ENCODE measurements at regions not wholly inside any gene's neighbourhood (a gene's known extent, or its start where the extent isn't known, plus 50 kb on each side); places are given as distances from the start of the nearest gene placed in this dataset.

DNA sequence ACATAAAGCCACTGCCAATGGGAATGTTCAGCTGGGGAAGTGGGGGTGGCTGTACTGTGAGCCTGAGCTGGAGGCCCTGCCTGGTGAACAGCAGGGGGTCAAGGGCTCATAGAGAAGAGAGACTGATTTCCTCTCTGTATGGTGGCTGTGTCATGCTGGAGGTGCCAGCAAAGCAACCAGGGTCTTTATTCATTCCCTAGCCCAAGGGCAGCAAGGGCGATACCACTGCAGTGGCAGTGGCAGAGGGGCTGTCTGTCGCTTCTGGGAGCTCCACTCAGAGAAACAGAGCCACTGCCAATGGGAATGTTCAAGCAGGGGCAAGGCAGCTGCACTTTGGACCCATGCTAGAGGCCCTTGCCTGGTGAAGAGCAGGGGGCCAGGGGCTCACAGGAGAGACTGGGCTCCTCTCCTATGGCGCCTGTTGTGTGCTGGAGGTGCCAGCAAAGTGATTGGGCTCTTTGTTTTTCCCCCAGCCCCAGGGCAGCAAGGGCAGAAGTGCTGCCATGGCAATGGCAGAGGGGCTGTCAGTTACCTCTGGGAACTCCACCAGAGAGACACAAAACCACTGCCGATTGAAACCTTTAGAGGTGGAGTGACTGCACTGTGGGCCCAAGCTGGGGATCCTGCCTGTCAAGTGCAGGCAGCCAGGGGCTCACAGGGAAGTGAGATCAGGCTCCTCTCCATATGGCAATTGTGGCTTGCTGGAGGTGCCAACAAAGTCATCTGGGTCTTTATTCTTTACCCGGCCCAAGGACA lies 545.1 kb downstream of the SH2D4B start:
- H3K27ac ChIP-seq = no peak overlapping the region
- H2AFZ ChIP-seq = no peak overlapping the region
- BruUV-seq (replicated peaks) = no TSS peak
- ChIA-PET CTCF (no interaction called here), POLR2A (ENCODE audit: unreplicated experiment) (no interaction called here)
- H3K36me3 ChIP-seq (ENCODE audit: low read depth) = no peaks in the 10 kb centered on the region
- intact Hi-C loops (cut with micrococcal nuclease; ENCODE audit: unreplicated experiment) = no loop called here
- H3K4me2 ChIP-seq = no peak overlapping the region
- TF ChIP-seq EZH2 (IDR thresholded peaks at IDR 0.05; ENCODE audit: low read depth) = no peak
- TF ChIP-seq, protein P1, sequence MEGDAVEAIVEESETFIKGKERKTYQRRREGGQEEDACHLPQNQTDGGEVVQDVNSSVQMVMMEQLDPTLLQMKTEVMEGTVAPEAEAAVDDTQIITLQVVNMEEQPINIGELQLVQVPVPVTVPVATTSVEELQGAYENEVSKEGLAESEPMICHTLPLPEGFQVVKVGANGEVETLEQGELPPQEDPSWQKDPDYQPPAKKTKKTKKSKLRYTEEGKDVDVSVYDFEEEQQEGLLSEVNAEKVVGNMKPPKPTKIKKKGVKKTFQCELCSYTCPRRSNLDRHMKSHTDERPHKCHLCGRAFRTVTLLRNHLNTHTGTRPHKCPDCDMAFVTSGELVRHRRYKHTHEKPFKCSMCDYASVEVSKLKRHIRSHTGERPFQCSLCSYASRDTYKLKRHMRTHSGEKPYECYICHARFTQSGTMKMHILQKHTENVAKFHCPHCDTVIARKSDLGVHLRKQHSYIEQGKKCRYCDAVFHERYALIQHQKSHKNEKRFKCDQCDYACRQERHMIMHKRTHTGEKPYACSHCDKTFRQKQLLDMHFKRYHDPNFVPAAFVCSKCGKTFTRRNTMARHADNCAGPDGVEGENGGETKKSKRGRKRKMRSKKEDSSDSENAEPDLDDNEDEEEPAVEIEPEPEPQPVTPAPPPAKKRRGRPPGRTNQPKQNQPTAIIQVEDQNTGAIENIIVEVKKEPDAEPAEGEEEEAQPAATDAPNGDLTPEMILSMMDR (conservative IDR thresholded peaks at IDR 0.05) = no peak
- H4K20me1 ChIP-seq (ENCODE audit: insufficient read depth) = no peaks in the 10 kb centered on the region
- H3K27me3 ChIP-seq (ENCODE audit: insufficient read depth, low read depth) = no peaks in the 10 kb centered on the region
- DNase-seq = no peak
- H3K4me1 ChIP-seq (replicated peaks; ENCODE audit: insufficient read depth) = no peaks in the 10 kb centered on the region
- no peaks in the 10 kb centered on the region for H3K9me3 ChIP-seq (ENCODE audit: insufficient read depth, low read depth)
- no peaks in the 10 kb centered on the region for H3K79me2 ChIP-seq (ENCODE audit: low read depth)
- no peaks in the 10 kb centered on the region for H3F3A ChIP-seq (ENCODE audit: insufficient read depth, low read depth)
- no peaks in the 10 kb centered on the region for H3K9me2 ChIP-seq (ENCODE audit: insufficient read depth)
- no peak overlapping the region for H3K4me3 ChIP-seq

DNA sequence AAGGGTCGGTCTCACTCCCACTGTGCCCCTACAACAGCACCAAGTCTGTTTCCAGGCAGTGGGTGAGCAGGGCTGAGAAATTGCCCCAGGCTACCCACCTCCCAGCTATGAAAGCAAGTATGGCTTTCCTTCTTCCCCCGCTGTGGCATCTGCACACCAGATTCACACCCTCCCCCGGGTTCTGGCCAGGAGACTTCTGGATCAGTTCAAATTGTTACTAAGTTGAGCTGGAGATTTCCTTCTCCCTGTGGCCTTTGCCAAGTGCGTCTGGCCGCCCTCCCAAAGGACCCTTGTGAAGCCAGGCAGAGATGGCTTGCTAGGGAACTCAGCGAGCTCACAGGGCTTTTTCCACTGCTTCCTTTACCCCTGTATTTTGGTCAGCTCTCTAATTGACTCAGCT lies 555.4 kb downstream of the SH2D4B start:
- ChIA-PET CTCF (no interaction called here), POLR2A (ENCODE audit: unreplicated experiment) (no interaction called here)
- intact Hi-C loops (cut with micrococcal nuclease; ENCODE audit: unreplicated experiment) = no loop called here
- Histone ChIP-seq H3K79me2 (ENCODE audit: low read depth) (no peaks in the 10 kb centered on the region), H4K20me1 (ENCODE audit: insufficient read depth) (no peaks in the 10 kb centered on the region), H3K27ac (no peak overlapping the region), H3K27me3 (ENCODE audit: insufficient read depth, low read depth) (no peaks in the 10 kb centered on the region), H3K4me1 (replicated peaks; ENCODE audit: insufficient read depth) (no peaks in the 10 kb centered on the region), H3K9me2 (ENCODE audit: insufficient read depth) (no peaks in the 10 kb centered on the region), H3F3A (ENCODE audit: insufficient read depth, low read depth) (no peaks in the 10 kb centered on the region), H3K9me3 (ENCODE audit: insufficient read depth, low read depth) (no peaks in the 10 kb centered on the region), H2AFZ (no peak overlapping the region), H3K4me2 (no peak overlapping the region), H3K36me3 (ENCODE audit: low read depth) (no peaks in the 10 kb centered on the region), H3K4me3 (no peak overlapping the region)
- TF ChIP-seq, protein P1 (conservative IDR thresholded peaks at IDR 0.05) = no peak
- TF ChIP-seq EZH2 (IDR thresholded peaks at IDR 0.05; ENCODE audit: low read depth) = no peak
- no peak for DNase-seq
- BruUV-seq (replicated peaks) = no TSS peak

DNA sequence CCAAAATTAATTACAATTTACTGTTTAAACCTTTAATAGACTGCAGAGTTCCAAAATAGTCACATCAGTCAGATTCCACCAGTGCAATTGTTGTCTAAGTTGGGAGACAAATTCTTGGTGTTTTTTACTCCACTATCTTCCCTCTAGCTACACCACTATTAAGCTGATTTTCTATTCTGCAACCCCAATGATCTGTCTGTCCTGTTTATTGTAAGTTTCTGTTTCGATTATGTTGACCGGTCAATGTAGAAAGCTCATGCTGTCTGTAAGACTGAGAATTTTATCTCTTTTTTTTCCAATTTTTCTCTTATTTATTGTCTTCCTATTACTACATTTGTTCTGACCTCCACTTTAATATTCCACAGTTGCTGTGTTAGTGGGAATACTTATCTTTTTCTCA lies 557.5 kb downstream of the SH2D4B start:
- CTCF ChIA-PET = no interaction called here
- no peak overlapping the region for H3K4me3 ChIP-seq
- no peaks in the 10 kb centered on the region for H3K79me2 ChIP-seq (ENCODE audit: low read depth)
- intact Hi-C loops (cut with micrococcal nuclease; ENCODE audit: unreplicated experiment) = no loop called here
- H3K9me3 ChIP-seq (ENCODE audit: insufficient read depth, low read depth) = no peaks in the 10 kb centered on the region
- no peaks in the 10 kb centered on the region for H3K27me3 ChIP-seq (ENCODE audit: insufficient read depth, low read depth)
- BruUV-seq (replicated peaks) = no TSS peak
- H2AFZ ChIP-seq = no peak overlapping the region
- POLR2A ChIA-PET (ENCODE audit: unreplicated experiment) = no interaction called here
- H3F3A ChIP-seq (ENCODE audit: insufficient read depth, low read depth) = no peaks in the 10 kb centered on the region
- no peak for TF ChIP-seq EZH2 (IDR thresholded peaks at IDR 0.05; ENCODE audit: low read depth)
- TF ChIP-seq, protein P1 (conservative IDR thresholded peaks at IDR 0.05) = no peak
- no peak overlapping the region for H3K27ac ChIP-seq
- no peaks in the 10 kb centered on the region for H4K20me1 ChIP-seq (ENCODE audit: insufficient read depth)
- no peak overlapping the region for H3K4me2 ChIP-seq
- H3K4me1 ChIP-seq (replicated peaks; ENCODE audit: insufficient read depth) = no peaks in the 10 kb centered on the region
- no peaks in the 10 kb centered on the region for H3K36me3 ChIP-seq (ENCODE audit: low read depth)
- no peak for DNase-seq
- no peaks in the 10 kb centered on the region; the same call in 1 of the 2 replicates for H3K9me2 ChIP-seq (ENCODE audit: insufficient read depth)
